NOMO-1 treated with dmso at 0.1 percent for 144 hours (cell line): ENCODE measurements at regions not wholly inside any gene's neighbourhood (a gene's known extent, or its start where the extent isn't known, plus 50 kb on each side); places are given as distances from the start of the nearest gene placed in this dataset.

Experiments
- DNase-seq: peaks from one replicate; lab custom pipeline; 2025; ENCODE audit not compliant: unreplicated experiment; lab: John Stamatoyannopoulos, UW

DNA sequence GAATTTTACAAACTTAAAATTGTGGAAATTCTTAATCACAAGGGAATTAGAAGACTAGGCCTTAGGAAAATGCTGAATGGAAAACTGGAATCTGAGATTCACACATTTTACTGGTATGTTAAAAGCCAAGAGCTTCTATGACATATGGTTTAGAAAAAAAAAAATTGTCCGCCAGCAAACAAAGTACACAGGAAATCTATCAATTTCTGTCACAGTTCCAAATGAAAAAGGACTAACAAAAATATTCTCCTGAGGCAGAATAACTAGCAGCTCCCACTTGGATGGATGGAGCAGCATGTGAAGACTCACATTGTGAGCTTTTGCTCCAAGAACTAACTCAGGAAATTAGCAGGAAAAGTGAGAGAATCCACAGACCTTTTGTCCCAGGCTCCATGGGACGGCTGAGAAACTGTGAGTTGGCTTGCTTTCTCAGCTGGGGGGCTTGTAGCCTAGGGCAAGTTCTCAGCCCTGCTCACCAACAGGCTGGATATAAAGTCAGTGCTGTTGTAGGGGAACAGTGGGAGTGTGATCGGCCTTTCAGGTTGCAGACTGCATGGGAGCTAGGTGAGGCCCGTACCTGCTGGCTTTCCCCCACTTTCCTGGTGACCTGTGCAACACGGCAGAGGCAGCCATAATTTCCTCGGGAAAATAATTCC is 731.1 kb upstream of the SGO1 start:
- no peak for DNase-seq

DNA sequence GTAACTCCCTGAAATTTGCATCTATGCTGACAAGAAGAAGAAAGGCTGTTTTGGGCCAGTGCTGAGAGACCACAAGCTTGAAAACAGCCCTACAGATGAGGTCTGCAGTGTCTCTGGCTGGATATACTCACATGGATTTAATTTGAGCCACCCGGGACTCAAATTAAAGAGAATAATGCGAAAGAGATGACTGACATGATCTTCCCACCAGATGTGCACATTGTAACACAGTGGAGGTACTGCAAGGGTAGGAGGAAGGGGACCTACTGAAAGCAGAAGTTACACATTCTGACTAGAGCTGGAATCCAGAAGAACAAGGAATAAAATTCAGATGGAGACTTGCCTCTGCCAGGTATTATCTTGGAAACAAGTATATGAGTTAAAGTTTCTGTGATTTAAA is 728.3 kb upstream of the SGO1 start:
- no peak for DNase-seq

DNA sequence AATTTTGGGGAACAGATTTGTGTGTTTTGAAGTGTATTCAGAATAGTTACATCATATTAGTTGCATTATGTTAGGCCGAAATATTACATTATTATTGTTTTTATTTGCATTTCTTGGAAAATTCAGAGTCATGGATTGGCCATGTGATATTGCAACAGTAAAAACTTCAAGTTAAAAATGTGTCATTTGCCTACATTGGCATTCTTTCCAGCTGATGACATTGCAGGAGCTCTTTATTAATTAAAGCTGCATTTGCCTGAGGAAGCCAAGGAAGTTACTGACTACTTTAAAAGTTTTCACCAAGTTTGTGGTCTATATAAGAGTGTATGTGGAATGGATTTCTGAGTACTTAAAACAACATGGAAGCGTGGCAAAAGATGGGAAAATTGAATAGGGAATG is 726.4 kb upstream of the SGO1 start:
- no peak for DNase-seq

DNA sequence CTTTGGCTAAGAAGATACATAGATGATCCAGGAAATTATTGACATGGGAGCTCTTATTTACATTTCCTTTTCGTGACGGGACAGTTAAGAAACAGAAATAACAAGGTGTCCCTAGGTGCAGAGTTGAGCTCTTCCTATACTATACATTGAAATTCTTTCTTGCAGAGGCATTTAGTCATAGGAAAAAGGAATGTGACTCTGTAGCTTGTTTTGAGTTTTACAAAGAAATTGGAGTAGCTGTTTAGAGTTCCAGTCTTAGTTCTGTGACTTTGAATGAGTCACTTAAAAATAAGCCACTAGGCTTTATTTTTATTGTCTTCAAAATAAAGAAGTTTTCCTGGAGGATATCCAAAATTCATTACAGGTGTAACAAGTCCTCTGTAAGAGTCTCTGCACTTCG is 723.5 kb upstream of the SGO1 start:
- no peak for DNase-seq

DNA sequence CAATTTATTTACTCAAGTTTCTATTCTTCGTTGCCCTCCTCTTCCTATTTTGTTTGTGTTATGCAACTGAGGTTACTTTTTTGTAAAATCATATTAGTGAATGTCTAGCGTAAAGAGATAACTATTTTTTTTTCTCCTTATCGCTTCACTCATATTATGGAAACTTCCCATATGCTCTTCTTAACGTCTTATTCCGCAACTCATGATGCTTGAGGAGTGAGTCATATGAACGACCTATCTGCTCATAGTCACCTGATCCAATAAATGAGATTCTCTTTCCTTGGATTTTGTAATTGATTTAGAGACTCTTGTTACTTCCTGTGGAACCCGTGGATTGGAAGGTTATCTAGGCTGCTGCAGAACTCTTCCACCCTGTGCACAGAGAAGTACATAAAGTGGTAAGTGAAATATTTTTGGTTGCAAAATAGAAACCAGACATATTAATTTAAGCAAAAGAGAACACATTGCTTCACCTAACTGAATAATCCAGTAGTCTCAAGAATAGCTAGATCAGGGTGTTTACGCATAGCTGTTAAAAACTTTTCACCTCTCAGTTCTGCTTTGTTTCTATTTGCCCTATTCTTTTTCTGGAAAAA is 719.3 kb upstream of the SGO1 start:
- peak; percentile 2 for DNase-seq

DNA sequence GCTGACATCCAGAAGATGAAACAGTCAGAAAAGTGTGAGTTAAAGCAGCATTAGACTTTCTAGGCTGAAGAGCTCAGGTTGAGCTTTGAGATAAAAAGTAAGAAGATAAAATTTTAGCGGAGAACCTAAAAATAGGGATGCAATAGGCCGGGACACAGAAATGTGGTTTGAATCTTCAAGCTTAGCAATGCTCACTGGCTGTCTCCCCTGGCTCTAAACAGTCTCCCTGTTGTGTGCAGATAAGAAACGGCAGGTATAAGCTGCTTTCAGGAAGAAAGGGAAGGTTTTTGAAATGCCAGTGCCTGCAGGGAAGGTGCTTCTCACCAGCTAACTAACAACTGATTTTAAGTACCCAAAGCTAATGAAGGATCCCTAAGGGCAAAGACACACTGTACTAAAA is 718.7 kb upstream of the SGO1 start:
- no peak for DNase-seq

DNA sequence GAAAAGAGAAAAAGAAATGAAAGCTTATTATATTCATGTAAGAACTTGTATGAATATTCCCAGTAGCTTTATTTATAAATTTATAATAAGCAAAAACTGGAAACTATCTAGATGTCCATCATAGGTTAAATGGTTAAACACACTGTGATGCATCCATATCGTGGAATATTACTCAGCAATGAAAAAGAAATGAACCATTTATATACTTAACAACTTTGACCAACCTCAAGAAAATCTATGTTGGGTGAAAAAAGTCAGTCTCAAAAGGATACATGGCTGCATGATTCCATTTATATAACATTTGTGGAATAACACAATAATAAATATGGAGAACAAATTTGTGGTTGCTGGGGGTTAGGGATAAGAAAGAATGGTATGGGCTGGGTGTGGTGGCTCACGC is 713.0 kb upstream of the SGO1 start:
- no peak for DNase-seq

DNA sequence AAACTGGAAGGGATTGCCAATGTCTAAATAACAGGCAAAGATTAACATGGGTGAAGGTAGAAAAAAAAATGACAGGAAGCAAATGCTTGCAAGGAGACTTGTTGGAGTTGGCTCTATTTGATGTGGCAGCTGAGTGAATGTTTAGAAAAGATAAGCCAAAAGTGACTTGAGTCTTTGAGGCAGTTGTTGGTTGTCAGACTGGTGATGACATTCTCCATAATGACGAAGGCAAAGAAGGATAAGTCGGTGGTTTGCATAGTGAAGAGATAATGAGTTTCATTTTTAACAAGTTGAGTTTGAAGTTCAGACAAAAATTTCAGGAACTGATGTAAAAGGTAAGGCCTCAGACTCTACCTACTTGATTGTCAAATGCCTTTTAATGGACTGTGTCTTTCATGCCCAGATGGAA is 704.1 kb upstream of the SGO1 start:
- DNase-seq: no peak

DNA sequence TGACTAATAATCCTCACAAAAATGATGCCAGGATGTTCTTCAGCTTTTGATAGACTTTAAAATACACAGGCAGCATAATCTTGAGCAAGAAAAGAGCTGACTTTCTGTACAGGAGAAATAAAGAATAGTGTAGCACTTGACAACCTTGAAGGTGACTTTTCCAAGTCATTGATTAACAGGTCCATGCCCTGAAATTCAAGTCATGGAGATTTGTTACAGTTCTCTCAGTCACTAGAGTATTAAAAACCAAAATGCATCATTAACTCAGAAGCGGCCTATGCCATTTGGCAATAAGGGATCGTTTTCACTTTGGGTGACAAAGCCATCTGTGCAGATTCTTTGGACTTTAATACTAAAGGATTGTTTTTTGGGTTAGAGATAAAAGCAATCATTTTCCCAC is 692.7 kb upstream of the SGO1 start:
- no peak for DNase-seq

DNA sequence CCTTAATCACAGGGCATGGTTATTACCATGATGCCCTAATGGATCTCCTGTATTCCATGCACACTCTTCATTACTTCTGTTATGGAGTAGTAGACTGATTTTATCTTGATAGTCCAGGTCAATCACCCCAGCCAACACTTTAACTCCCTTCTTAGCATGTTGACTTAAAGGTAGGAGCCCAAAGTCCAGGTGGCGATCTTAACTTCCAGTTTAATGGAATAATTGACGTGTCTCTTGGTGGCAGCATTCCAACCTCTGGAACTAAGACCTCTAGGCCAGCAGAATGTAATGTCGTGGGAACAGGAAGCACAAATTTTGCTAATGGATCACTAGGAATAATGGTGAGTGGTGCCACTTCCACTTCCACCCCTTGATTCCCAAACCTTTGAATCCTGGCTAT is 687.2 kb upstream of the SGO1 start:
- no peak for DNase-seq

DNA sequence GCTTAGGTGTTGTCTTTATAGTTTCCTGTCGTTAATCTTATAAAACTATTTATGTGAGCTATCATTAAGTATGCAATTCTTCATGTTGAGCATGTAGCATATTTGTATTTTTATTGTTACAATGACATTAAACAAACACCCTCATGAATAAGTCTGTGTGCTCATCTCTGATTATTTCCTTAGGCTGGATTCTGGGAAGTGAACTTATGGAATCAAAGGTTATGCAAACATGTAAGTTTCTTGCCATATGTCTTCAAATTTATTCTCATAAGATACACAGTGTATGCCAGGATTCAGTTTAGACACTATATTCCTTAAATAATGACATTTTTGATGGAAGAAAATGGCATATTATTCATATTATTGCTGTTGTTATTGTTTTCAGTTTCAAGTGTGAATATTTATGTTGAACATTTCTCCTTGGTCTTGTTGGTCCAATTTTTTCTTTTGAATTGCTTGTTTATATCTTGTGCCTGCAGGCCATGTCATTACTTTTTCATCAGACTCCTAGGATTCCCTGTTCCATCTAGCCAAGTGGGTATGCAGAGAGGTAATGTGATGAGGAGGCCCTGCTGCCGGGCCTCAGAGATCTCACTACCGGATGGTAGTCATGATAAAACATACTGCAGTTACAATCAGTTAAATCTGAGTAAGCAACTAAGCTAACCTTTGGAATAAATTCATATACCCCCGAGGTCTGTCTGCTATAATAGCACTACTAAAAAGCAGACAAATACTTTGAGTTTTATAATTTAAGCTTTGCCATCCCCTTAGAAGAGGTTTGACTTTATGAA is 684.3 kb upstream of the SGO1 start:
- DNase-seq: no peak

DNA sequence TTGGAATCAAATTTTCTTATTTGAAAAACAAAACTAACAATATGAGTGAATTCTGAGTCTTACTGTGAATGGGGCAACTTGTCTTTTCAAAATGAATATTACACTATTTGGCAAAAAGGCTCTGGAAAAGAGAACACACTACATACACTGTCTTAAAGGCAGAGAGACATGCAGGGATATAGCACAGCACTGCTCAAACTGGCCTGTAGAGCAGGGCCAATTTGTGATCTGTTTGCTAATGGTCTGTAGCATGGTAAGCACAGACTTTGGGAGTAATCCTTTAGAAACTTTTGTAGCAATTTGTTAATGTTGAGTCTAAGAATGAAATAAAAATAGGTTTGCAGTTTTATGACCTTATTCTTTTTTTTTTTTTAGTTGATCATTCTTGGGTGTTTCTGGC is 679.8 kb upstream of the SGO1 start:
- DNase-seq: no peak

DNA sequence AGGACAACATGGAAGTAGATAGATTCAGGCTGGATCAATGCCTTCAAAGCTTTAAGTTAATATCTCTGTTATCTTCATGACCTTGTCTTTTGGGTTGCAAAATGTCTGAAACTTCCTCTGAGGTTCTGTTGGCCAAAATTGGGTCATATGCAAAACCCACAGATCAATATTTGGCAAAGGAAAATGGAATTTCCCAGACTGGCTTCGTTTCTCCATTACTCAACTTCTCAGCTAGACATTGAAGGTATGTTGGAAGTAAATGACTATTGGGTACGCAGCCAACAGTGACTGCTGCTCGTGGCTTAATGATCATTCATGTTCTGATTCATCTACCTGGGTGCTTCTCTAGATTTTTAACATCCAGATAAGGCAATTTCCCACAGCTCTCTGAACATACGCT is 675.4 kb upstream of the SGO1 start:
- DNase-seq: no peak

DNA sequence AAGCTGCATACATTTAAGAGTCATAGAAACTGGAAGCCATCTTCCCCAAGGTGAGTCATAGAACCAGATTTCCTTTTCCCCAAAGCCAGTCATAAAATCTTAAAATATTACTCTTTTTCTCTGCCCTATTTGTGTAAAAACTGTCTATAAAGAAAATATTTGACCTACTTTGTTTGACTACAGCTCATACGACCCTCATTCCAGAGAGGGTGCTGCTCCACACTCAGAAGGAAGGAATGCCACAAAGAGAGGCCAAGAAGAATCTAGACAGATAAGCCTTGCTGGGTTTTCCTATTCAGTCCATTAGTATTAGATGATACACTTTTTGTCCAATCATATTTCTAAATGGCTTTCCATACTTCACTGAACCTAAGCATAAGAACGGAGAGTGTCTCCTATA is 671.6 kb upstream of the SGO1 start:
- no peak for DNase-seq

DNA sequence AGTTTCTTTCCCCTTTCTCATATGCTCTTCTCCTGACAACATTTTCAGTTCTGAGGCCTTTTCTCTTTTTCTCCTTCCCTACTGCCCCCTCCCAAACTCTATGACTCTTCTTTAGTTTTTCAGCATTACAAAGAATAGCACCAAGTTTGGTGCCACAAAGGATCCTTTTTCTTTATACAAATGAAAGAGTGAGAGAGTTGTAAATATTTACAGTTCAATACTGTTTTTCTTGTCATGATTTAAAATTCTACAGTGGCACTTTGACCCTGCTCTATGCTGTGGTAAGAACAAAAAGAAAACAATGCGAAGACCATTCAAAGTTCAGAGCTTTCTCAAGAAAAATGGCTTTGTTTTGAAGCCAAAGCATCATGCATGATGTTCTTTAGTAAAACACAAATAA is 667.9 kb upstream of the SGO1 start:
- DNase-seq: no peak

DNA sequence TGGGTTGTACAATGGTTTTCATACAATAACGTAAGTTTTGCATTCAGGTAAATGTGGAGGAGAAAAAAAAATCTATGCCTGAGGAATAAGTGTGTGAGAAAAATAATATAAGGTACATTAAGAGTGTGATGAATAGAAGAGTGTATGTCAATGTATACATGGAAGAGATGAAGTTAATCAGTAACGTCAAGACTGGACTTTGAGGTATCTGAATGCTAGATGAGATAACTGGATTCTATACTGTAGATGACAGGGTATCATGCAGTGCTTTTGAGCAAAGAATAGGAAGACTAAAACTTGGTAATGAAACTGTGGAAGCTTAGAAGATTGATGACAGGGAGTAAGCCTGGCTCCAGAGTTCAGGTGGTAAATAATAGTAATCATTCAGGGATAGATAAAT is 666.7 kb upstream of the SGO1 start:
- DNase-seq: no peak

DNA sequence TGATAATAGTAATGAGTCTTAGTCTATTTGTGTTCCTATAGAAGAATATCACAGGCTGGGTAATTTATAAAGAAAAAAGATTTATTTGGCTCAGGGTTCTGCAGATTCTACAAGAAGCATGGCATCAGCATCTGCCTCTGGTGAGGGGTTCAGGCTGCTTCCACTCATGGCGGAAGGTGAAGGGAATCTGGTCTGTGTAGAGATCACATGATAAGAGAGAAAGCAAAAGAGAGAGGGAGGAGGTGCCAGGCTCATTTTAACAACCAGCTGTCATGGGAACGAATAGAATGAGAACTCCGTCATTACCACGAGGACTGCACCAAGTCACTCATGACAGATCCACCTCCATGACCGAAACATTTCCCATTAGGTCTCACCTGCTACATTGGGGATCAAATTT is 664.0 kb upstream of the SGO1 start:
- DNase-seq: no peak

DNA sequence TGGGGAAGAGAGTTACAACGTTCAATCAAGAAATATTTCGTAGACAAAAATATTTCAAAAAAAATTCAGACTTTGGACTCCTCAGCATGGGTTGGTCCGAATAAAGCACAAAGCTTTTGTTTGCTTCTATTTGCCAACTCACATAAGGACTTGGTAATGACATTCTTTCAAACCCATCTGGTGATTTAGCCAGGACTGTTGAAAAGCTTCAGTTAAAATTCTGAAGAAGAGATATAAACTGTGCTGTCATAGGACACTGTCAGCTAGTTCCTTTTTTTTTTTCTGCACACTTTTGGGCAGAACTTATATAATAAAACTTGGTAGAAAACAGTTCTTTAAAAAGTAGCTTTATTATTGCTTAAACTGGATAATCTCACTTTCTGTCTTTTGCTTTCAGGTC is 660.8 kb upstream of the SGO1 start:
- DNase-seq: no peak

DNA sequence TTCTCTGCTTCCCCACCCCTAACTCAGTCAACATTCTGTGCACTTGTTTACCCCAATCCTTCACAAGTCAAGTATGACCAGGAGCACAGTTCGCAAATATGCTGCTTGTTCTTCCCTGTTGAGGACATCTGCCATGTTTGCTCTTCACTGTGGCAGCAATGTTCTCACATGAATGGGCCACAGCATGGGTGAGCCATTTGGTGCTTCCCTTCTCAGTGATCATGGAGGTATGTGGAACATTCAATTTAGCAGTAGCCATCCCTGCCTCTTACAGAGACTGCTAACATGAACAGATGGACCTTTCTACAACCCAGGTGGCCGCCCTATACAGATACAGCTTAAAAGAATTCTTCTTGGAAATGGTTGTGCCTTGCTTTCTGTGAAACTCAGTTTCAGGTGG is 660.1 kb upstream of the SGO1 start:
- DNase-seq: no peak

DNA sequence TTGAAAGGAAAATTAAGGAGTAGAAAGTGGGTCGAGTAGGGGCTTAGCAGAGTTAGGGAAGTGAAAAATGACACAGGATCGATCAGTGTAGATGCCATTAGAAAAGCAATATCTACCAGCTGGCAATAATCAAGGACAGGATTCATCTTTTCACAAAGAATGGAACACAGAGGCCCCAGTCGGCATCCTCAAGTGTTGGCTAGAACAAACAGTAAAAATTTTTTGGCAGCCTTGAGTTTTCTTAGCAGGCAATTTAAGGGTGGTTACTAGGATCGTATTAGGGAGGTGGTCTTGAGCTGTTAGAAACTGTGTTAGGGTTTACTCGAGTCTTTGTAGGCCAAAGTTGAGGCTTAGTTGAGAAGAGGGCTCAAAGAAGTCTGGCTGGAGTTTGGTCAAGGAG is 658.8 kb upstream of the SGO1 start:
- DNase-seq: no peak

DNA sequence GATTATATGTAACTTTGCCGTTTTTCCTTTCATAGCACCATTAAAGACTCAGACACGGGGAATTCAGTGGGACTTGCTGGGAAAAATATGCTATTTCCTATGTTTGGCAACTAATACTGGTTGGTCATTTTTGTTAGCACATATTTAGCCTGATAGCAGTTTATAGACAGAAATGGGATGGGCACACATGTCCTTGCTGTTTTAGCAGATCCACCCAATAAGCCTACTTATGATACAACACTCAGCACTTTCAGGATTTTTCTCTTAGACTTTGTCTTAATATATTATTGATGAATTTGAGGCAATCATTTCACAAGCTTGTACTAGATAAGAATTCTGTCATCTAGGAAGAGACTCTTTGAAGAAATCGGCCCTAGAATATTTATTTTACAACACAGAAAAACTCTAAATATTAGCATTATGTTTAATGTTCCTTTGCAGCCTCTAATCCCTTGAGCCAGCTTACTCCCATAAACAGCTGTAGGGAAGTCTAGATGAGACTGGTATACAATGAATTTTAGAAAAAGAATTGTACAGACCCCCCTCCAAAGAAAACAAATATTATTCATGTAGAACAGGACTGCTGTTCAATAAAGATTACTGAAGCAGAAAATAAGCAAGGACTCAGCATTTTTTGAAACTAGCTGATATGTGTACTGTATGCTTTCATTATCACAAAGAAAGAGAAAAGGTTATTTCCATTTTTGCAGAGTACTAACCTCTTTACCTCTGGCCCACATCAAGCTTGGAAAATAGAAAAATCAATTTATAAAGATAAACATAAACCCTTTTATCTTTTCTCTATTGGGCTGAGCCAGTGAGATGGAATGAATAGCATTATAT is 656.8 kb upstream of the SGO1 start:
- no peak for DNase-seq

DNA sequence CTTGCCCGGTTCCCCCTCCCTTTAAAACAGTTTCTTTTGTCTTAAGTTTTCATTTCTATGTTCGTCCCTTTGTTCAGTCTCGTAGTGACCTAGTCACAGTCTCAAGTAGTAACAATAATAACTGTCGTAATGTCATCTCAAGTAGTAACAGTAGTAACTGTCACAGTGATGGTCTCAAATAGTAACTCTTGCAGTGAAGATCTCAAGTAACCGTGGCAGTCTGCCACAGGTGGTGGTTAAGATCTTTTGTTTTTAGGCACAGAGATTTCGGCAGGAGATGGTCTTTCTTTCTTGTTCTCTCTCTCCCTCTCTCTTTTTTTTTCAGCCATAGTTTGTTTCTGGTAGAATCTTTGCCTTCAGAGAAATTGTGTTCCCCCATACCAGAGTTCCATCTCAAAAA is 656.0 kb upstream of the SGO1 start:
- DNase-seq: no peak
